Body of pancreas (tissue), 4 donors: ENCODE measurements at regions not wholly inside any gene's neighbourhood (a gene's known extent, or its start where the extent isn't known, plus 50 kb on each side); places are given as distances from the start of the nearest gene placed in this dataset.
"Not testable (repeated sequence)": the region's sequence is repeated elsewhere in the genome, so short reads cannot be mapped to it uniquely, and the experiment has no call there.

ENCODE experiments used
- ATAC-seq: fragments of 150-250 bp; one replicate; pipeline ENCODE4 v1.9.1; 2016
- DNase-seq, 4 donors: peaks; one replicate each; pipeline ENCODE4 v3.0.0-alpha.2; 2019
- H3K27ac ChIP-seq, 4 donors: fragments of 200-600 bp; sonication (generic); 1 replicate in 3 of 4; 2 replicates in 1 of 4; pipeline versions ENCODE4 v1.5.1 to v1.6.1; 2016 to 2019; ENCODE audit warnings: mild to moderate bottlenecking in 1 of 4, mixed read lengths in 1 of 4, moderate library complexity in 1 of 4
- H3K27me3 ChIP-seq, 2 donors: fragments of 200-600 bp; sonication (generic); one replicate each; pipeline ENCODE4 v1.6.0; 2016; ENCODE audit warnings: mild to moderate bottlenecking in 1 of 2
- H3K36me3 ChIP-seq, 2 donors: fragments of 200-600 bp; sonication (generic); replicated peaks in 1 of 2; 2 replicates each; pipeline ENCODE4 v1.5.1; 2016; ENCODE audit warnings: low read depth in 2 of 2; ENCODE audit not compliant: insufficient read depth in 1 of 2
- H3K4me1 ChIP-seq: fragments of 200-600 bp; sonication (generic); one replicate; pipeline ENCODE4 v1.6.0; 2016
- H3K4me3 ChIP-seq, 2 donors: fragments of 200-600 bp; sonication (generic); 1 replicate in 1 of 2; 2 replicates in 1 of 2; pipeline ENCODE4 v1.5.1; 2016 to 2019
- H3K9me3 ChIP-seq, 3 donors: fragments of 200-600 bp; sonication (generic); 1 replicate in 2 of 3; 2 replicates in 1 of 3; pipeline ENCODE4 v1.5.1; 2016
- CTCF ChIP-seq, 7 experiments: fragments of 450-650 bp in 4 of 7; fragments of 200-600 bp in 3 of 7; sonication (generic) in 3 of 7; IDR thresholded peaks; one replicate each; pipeline ENCODE4 v1.5.1; 2016 to 2019; ENCODE audit warnings: antibody characterized with exemption in 7 of 7
- POLR2A ChIP-seq, 3 donors: fragments of 450-650 bp; IDR thresholded peaks; one replicate each; pipeline ENCODE4 v1.6.1; 2016; ENCODE audit warnings: antibody characterized with exemption in 3 of 3, mild to moderate bottlenecking in 2 of 3
- WGBS, 2 donors: methylation state at CpG; one replicate each; pipeline ENCODE4 v1.1.5; 2017; 5-methylcytosine and 5-hydroxymethylcytosine counted together
- intact Hi-C: fragments of 100-400 bp; cut with DNase I; formaldehyde crosslinking; loops from one replicate; pipeline ENCODE4 v1.15.1; 2023

DNA sequence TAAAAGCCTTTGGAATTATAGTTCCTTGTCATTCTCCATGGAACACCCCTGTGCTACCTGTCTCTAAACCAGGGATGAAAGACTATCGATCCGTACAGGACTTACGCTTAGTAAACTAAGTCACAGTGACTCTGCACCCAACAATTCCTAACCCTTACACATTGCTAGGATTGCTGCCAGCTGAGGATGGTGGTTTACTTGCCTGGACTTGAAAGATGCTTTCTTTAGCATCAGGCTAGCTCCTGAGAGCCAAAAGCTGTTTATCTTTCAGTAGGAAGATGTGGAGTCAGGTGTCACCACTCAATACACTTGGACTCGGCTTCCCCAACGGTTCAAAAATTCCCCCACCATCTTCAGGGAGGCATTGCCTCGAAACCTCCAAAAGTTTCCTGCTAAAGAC lies 1045.3 kb downstream of the CDY2B start:
- DNase-seq, result no peak
- Histone ChIP-seq H3K4me1 (no peaks in the 10 kb centered on the region), H3K4me3 (no peak overlapping the region), H3K9me3 (no peaks in the 10 kb centered on the region), H3K27ac (no peak overlapping the region), H3K36me3 (no peaks in the 10 kb centered on the region), H3K27me3 (no peaks in the 10 kb centered on the region)
- ATAC-seq, result no peak
- intact Hi-C loops, result no loop called here
- TF ChIP-seq CTCF (IDR thresholded peaks at IDR 0.05), result no peak
- TF ChIP-seq POLR2A (IDR thresholded peaks at IDR 0.05), result no peak
- WGBS, 2 donors, result 62 to 68% methylated on average over 4 of the region's 6 CpGs

- no peak overlapping the region for H3K27ac ChIP-seq
- H3K27me3 ChIP-seq, result no peaks in the 10 kb centered on the region
- intact Hi-C loops, result no loop called here
- H3K4me3 ChIP-seq, result no peak overlapping the region
- DNase-seq (no peak), ATAC-seq (no peak)
- H3K36me3 ChIP-seq, result no peaks in the 10 kb centered on the region
- TF ChIP-seq CTCF (IDR thresholded peaks at IDR 0.05) (no peak), POLR2A (IDR thresholded peaks at IDR 0.05) (no peak)
- H3K9me3 ChIP-seq, result no peaks in the 10 kb centered on the region
- H3K4me1 ChIP-seq, result no peaks in the 10 kb centered on the region
- 26 to 39% methylated on average over 4 of the region's 4 CpGs for WGBS, 2 donors
Observed at GRCh38 chrY:16834151-16834550, 1045.9 kb downstream of the CDY2B start.

DNA sequence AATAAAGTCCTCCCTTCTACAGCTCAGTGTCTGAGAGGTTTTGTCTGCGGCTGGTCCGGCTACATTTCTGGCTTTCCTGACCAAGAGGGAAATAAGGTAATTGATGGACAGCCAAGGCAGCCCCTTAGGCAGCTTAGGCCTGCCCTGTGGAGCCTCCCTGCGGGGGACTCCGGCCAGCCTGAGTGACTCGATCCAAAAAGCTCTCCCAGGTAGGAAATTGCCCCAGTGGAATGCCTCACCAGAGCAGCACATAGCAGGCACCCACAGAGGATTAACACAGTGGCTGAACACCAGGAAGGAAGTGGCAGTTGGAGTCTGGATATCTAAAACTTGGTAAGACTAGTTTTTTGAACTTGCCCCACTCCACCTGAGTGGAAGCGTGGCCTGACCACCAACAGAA lies 1048.3 kb downstream of the CDY2B start:
- TF ChIP-seq CTCF (IDR thresholded peaks at IDR 0.05) (no peak), POLR2A (IDR thresholded peaks at IDR 0.05) (peak in 1 of 3 donors; percentile 22)
- WGBS, 2 donors, result 56% methylated on average over 6 of the region's 6 CpGs; no CpG with 5 or more reads in 1 of the 2 donors
- no peaks in the 10 kb centered on the region for H3K27me3 ChIP-seq
- ATAC-seq, result peak; percentile 71
- peak in 2 of 4 donors; percentile 12 to 17 for DNase-seq
- H3K36me3 ChIP-seq, result no peaks in the 10 kb centered on the region
- H3K4me3 ChIP-seq, result no peak overlapping the region
- intact Hi-C loops, result no loop called here
- no peaks in the 10 kb centered on the region for H3K9me3 ChIP-seq
- no peaks in the 10 kb centered on the region for H3K4me1 ChIP-seq
- peak overlapping the region in 2 of 4 donors; percentile 66 to 72 for H3K27ac ChIP-seq

DNA sequence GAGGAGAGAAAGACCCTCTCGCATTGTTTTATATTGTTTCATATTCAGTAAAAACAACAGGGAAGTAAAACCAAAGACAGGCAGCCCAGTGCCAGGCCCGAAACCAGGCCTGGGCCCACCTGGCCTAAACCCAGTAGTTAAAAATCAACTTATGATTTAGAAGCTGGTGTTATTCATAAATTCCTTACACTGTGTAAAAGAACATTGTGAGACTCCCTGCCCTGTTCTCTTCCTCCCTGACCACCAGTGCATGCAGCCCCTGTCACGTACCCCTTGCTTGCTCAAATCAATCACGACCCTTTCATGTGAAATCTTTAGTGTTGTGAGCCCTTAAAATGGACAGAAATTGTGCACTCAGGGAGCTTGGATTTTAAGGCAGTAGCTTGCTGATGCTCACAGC lies 1048.7 kb downstream of the CDY2B start:
- peak overlapping the region in 2 of 4 donors; percentile 66 to 72 for H3K27ac ChIP-seq
- H3K36me3 ChIP-seq, H3K4me1 ChIP-seq, H3K4me3 ChIP-seq, intact Hi-C loops, H3K27me3 ChIP-seq, H3K9me3 ChIP-seq: not testable (repeated sequence)
- ATAC-seq (peak; percentile 56), DNase-seq (peak in 2 of 4 donors; percentile 2 to 7)
- WGBS, 2 donors, result 27 to 33% methylated on average over 3 of the region's 4 CpGs
- TF ChIP-seq POLR2A (IDR thresholded peaks at IDR 0.05), result peak in 1 of 3 donors; percentile 15

GRCh38 chrY:16807713-16808112 lies 1072.3 kb downstream of the CDY2B start:
- Histone ChIP-seq H3K4me3 (no peak overlapping the region), H3K4me1 (no peaks in the 10 kb centered on the region), H3K36me3 (no peaks in the 10 kb centered on the region), H3K27me3 (no peaks in the 10 kb centered on the region), H3K27ac (no peak overlapping the region), H3K9me3 (no peaks in the 10 kb centered on the region)
- intact Hi-C loops, result no loop called here
- TF ChIP-seq POLR2A (IDR thresholded peaks at IDR 0.05), result no peak
- no peak for ATAC-seq
- DNase-seq, result no peak
